Endothelial cell (in vitro differentiated cells): ENCODE measurements at regions not wholly inside any gene's neighbourhood (a gene's known extent, or its start where the extent isn't known, plus 50 kb on each side); places are given as distances from the start of the nearest gene placed in this dataset.

Experiments
- DNase-seq: peaks from one replicate; pipeline ENCODE4 v3.0.0; 2021; ENCODE audit warnings: low spot score
- H3K27ac Mint-ChIP-seq: one replicate; pipeline ENCODE4 v1.8.0; 2021; ENCODE audit warnings: mixed read lengths, inconsistent platforms; ENCODE audit not compliant: unreplicated experiment
- H3K27me3 Mint-ChIP-seq: one replicate; pipeline ENCODE4 v1.8.0; 2021; ENCODE audit warnings: mild to moderate bottlenecking, moderate library complexity, mixed read lengths, inconsistent platforms; ENCODE audit not compliant: unreplicated experiment
- H3K36me3 Mint-ChIP-seq: one replicate; pipeline ENCODE4 v1.8.0; 2021; ENCODE audit warnings: mild to moderate bottlenecking, low read depth, mixed read lengths, inconsistent platforms; ENCODE audit not compliant: unreplicated experiment
- H3K4me1 Mint-ChIP-seq: one replicate; pipeline ENCODE4 v1.8.0; 2021; ENCODE audit warnings: mild to moderate bottlenecking, mixed read lengths, inconsistent platforms; ENCODE audit not compliant: unreplicated experiment
- H3K4me3 Mint-ChIP-seq: one replicate; pipeline ENCODE4 v1.8.0; 2021; ENCODE audit warnings: mild to moderate bottlenecking, mixed read lengths, inconsistent platforms; ENCODE audit not compliant: unreplicated experiment
- H3K9me3 Mint-ChIP-seq: one replicate; pipeline ENCODE4 v1.8.0; 2021; ENCODE audit warnings: mixed read lengths, inconsistent platforms; ENCODE audit not compliant: unreplicated experiment
- CTCF ChIP-seq: fragments of 200-600 bp; sonication (generic); IDR thresholded peaks from one replicate; pipeline ENCODE4 v1.5.0; 2021; ENCODE audit warnings: antibody characterized with exemption; ENCODE audit not compliant: unreplicated experiment

- TF ChIP-seq CTCF, result no peak
- H3K36me3 Mint-ChIP-seq, result no peaks in the 10 kb centered on the region
- H3K4me1 Mint-ChIP-seq, result no peaks in the 10 kb centered on the region
- no peaks in the 10 kb centered on the region for H3K9me3 Mint-ChIP-seq
- no peaks in the 10 kb centered on the region for H3K27me3 Mint-ChIP-seq
- DNase-seq, result no peak
- H3K4me3 Mint-ChIP-seq, result no peak overlapping the region
- no peak overlapping the region for H3K27ac Mint-ChIP-seq
Measured at GRCh38 chrX:126064901-126065541, 101.1 kb downstream of the DCAF12L2 start.

- Mint-ChIP-seq H3K27me3 (no peaks in the 10 kb centered on the region), H3K27ac (no peak overlapping the region), H3K36me3 (no peaks in the 10 kb centered on the region), H3K4me3 (no peak overlapping the region), H3K9me3 (no peaks in the 10 kb centered on the region), H3K4me1 (no peaks in the 10 kb centered on the region)
- no peak for TF ChIP-seq CTCF
- DNase-seq, result no peak
Measured at GRCh38 chrX:126065901-126066660, 100.0 kb downstream of the DCAF12L2 start.
